HepG2 (cell line): ENCODE measurements at regions not wholly inside any gene's neighbourhood (a gene's known extent, or its start where the extent isn't known, plus 50 kb on each side); places are given as distances from the start of the nearest gene placed in this dataset.

ENCODE experiments used
- ATAC-seq: fragments of 200-7000 bp; cut with Tn5 transposase; 3 replicates; pipeline ENCODE4 v1.9.1; 2020; ENCODE audit warnings: mild to moderate bottlenecking, moderate library complexity
- BruUV-seq: library from RNA; stranded (reverse); fragments of 400-500 nt; replicated peaks from 2 replicates; lab custom pipeline; 2021; lab: Mats Ljungman, UMichigan
- CTCF ChIA-PET: fragments of 300-600 bp; formaldehyde crosslinking; extraction: SDS; loops from one replicate; lab custom pipeline; 2021; ENCODE audit warnings: low total read pairs, inconsistent platforms, low intra/inter-chr PET ratio; lab: Yijun Ruan, JAX
- POLR2A ChIA-PET: fragments of 350-600 bp; sonication (Branson Sonifier 250); formaldehyde crosslinking; loops from one replicate; lab custom pipeline; 2020; ENCODE audit warnings: antibody characterized with exemption, inconsistent platforms; lab: Yijun Ruan, JAX
- DNase-seq: peaks from one replicate; pipeline ENCODE4 v3.0.0-alpha.2; 2015; ENCODE audit warnings: low spot score
- FAIRE-seq: peaks from 3 replicates; lab custom pipeline; 2011; peaks lifted over from hg19 to GRCh38; lab: Jason Lieb, UNC
- H2AFZ ChIP-seq: one replicate; pipeline ENCODE4 v1.6.1; 2011; ENCODE audit warnings: low read length, inconsistent platforms
- H3K27ac ChIP-seq: fragments of 300-600 bp; 3 replicates; pipeline ENCODE4 v1.8.0; 2011; ENCODE audit warnings: mixed run types, mild to moderate bottlenecking, mixed read lengths, low read length, inconsistent platforms; ENCODE audit not compliant: insufficient read depth; ENCODE audit errors: extremely low read length
- H3K27me3 ChIP-seq, 2 experiments: fragments of 200-600 bp in 1 of 2; 2 replicates in 1 of 2; 3 replicates in 1 of 2; pipeline versions ENCODE4 v1.6.0 to v1.8.0; 2011; ENCODE audit warnings: low read length in 2 of 2, mild to moderate bottlenecking in 2 of 2, moderate library complexity in 2 of 2, inconsistent platforms in 1 of 2; ENCODE audit not compliant: insufficient read depth in 2 of 2, control insufficient read depth in 1 of 2
- H3K36me3 ChIP-seq, 2 experiments: fragments of 200-600 bp in 1 of 2; replicated peaks in 1 of 2; 2 replicates in 1 of 2; 3 replicates in 1 of 2; pipeline versions ENCODE4 v1.5.1 to v1.8.0; 2011; ENCODE audit warnings: low read length in 2 of 2, inconsistent platforms in 1 of 2; ENCODE audit not compliant: insufficient read depth in 2 of 2, control insufficient read depth in 1 of 2
- H3K4me1 ChIP-seq: 2 replicates; pipeline ENCODE4 v1.5.1; 2012; ENCODE audit warnings: low read length, inconsistent platforms; ENCODE audit not compliant: insufficient read depth
- H3K4me2 ChIP-seq: 2 replicates; pipeline ENCODE4 v1.6.0; 2011; ENCODE audit warnings: low read depth, low read length, inconsistent platforms
- H3K4me3 ChIP-seq, 3 experiments: fragments of 200-600 bp in 1 of 3; sonication (generic), shearing (Covaris generic) in 1 of 3; replicated peaks in 1 of 3; 2 replicates each; pipeline ENCODE4 v1.5.1; 2011 to 2016; ENCODE audit warnings: low read length in 3 of 3, inconsistent platforms in 2 of 3, low read depth in 2 of 3, mild to moderate bottlenecking in 2 of 3, control low read depth in 1 of 3, mixed read lengths in 1 of 3; ENCODE audit not compliant: insufficient read depth in 1 of 3
- H3K79me2 ChIP-seq: one replicate; pipeline ENCODE4 v1.6.1; 2011; ENCODE audit warnings: low read length, inconsistent platforms; ENCODE audit not compliant: insufficient read depth
- H3K9ac ChIP-seq: 2 replicates; pipeline ENCODE4 v1.6.0; 2011; ENCODE audit warnings: mild to moderate bottlenecking, low read depth, low read length, inconsistent platforms; ENCODE audit not compliant: insufficient read depth
- H3K9me3 ChIP-seq: 2 replicates; pipeline ENCODE4 v1.5.1; 2012; ENCODE audit warnings: mild to moderate bottlenecking, low read length
- H4K20me1 ChIP-seq: 2 replicates; pipeline ENCODE4 v1.6.0; 2011; ENCODE audit warnings: inconsistent platforms, mild to moderate bottlenecking, low read length, moderate library complexity; ENCODE audit not compliant: insufficient read depth
- ADNP ChIP-seq: sonication (generic); formaldehyde crosslinking; IDR thresholded peaks from 2 replicates; pipeline ENCODE4 v1.4.0; 2020; ENCODE audit warnings: missing genetic modification reagents
- ATAD3A ChIP-seq: sonication (generic); formaldehyde crosslinking; IDR thresholded peaks from 2 replicates; pipeline ENCODE4 v1.4.0; 2020; ENCODE audit warnings: missing genetic modification reagents
- CBX2 ChIP-seq, 2 experiments: fragments of 200-600 bp in 1 of 2; sonication (generic); formaldehyde crosslinking in 1 of 2; IDR thresholded peaks; 2 replicates each; pipeline versions ENCODE4 v1.7.0 to v1.8.1; 2018 to 2022; ENCODE audit warnings: low read depth in 2 of 2, low read length in 1 of 2, mild to moderate bottlenecking in 1 of 2, missing genetic modification reagents in 1 of 2
- KMT2B ChIP-seq: IDR thresholded peaks from 2 replicates; pipeline ENCODE4 v1.6.1; 2016; ENCODE audit warnings: missing genetic modification reagents, missing compliant biosample characterization
- MAFF ChIP-seq: IDR thresholded peaks from 2 replicates; pipeline ENCODE4 v1.6.1; 2011; ENCODE audit warnings: low read depth, low read length, improper control_type of control experiment
- ZFP36 ChIP-seq: fragments of 150-350 bp; IDR thresholded peaks from 2 replicates; pipeline ENCODE4 v1.6.1; 2018; ENCODE audit warnings: borderline replicate concordance, low read length, low read depth; ENCODE audit not compliant: partially characterized antibody
- ZNF143 ChIP-seq: sonication (generic); formaldehyde crosslinking; IDR thresholded peaks from 2 replicates; pipeline ENCODE4 v1.4.0; 2020; ENCODE audit warnings: missing genetic modification reagents
- ZNF3 ChIP-seq: IDR thresholded peaks from 2 replicates; pipeline ENCODE4 v1.7.0; 2017; ENCODE audit warnings: inconsistent platforms
- ZNF329 ChIP-seq: sonication (generic); formaldehyde crosslinking; IDR thresholded peaks from 2 replicates; pipeline ENCODE4 v1.9.0; 2021; ENCODE audit warnings: low read depth, mild to moderate bottlenecking, missing genetic modification reagents
- ZNF367 ChIP-seq: sonication (generic); formaldehyde crosslinking; IDR thresholded peaks from 2 replicates; pipeline ENCODE4 v1.4.0; 2020; ENCODE audit warnings: missing genetic modification reagents, borderline replicate concordance
- ZNF558 ChIP-seq: sonication (generic); formaldehyde crosslinking; IDR thresholded peaks from 2 replicates; pipeline ENCODE4 v1.9.0; 2022; ENCODE audit warnings: mild to moderate bottlenecking, missing genetic modification reagents, borderline replicate concordance
- WGBS: methylation state at CpG from one replicate; pipeline ENCODE4 v1.1.6; 2017; ENCODE audit warnings: low lambda C conversion rate; 5-methylcytosine and 5-hydroxymethylcytosine counted together
- in situ Hi-C: cut with HindIII; loops from 2 replicates; pipeline ENCODE4 v1.10.0; 2017; ENCODE audit warnings: low pct_unique_long_range_greater_than_20kb; ENCODE audit not compliant: extremely low pct_ligation_motif_present
- intact Hi-C: fragments of 100-400 bp; cut with micrococcal nuclease; formaldehyde crosslinking; loops from one replicate; pipeline ENCODE4 v1.10.0; 2022; ENCODE audit not compliant: unreplicated experiment
- TF ChIP-seq, protein P1 (sequence below): sonication (generic); formaldehyde crosslinking; IDR thresholded peaks from 2 replicates; pipeline ENCODE4 v1.4.0; 2020; ENCODE audit warnings: missing genetic modification reagents, borderline replicate concordance
- TF ChIP-seq, protein P2 (sequence below): sonication (generic); formaldehyde crosslinking; IDR thresholded peaks from 2 replicates; pipeline ENCODE4 v1.5.1; 2020; ENCODE audit warnings: mild to moderate bottlenecking, missing genetic modification reagents, borderline replicate concordance

DNA sequence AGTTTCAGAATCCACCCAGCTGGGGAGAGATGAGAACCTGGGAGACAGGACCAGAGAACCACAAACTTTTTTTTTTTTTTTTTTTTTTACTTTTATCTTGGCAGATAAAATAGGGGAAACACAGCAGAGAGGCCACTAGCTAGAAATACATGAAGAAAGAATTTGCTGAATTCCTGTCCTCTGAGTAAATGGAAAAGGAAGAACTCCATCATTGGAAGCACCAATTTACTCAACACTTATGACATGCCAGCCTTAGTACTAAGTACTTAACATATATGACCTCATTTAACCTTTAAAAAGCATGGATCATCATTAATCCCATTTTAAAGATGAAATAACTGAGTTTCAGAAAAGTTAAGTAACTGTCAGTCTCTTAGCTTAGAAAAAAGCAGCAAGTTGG is 343.0 kb upstream of the NPSR1 start:
- no peak for FAIRE-seq
- in situ Hi-C loops = loop anchor here (5.0 kb wide), 1 partner anchor 282 kb away; no protein-coding TSS in a partner anchor
- POLR2A ChIA-PET = no interaction called here

DNA sequence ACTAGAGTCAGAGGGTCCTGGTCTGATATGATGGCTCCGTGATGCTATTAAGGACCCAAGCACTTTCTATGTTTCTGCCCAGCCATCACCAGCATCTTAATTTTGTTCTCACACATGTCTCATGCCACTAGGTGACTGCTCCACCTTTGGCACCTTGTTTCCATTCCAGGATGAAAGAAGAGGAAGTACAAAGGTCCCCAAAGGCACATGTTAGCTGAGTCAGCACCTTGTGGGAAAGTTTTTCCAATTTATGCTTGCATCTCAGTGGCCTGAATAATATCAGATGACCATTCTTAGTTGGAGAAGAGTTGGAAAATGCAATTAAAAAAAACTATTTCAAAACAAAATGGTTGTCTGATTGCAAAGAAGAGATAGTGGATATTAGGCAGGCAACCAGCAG is 341.0 kb upstream of the NPSR1 start:
- ATAC-seq (no peak), DNase-seq (no peak), FAIRE-seq (no peak)
- H3K27me3 ChIP-seq = 0 out of 5 replicates have a peak, but pooled peaks cover 0 to 3% of the 10 kb centered on the region in 2 experiments
- peaks cover 6% of the 10 kb centered on the region; the same call in 1 of the 2 replicates for H3K4me1 ChIP-seq
- no peak overlapping the region for H2AFZ ChIP-seq
- intact Hi-C loops (no loop called here), in situ Hi-C loops (loop anchor here (5.0 kb wide), 1 partner anchor 280 kb away; no protein-coding TSS in a partner anchor)
- no peak overlapping the region for H3K9ac ChIP-seq
- no peaks in the 10 kb centered on the region for H3K79me2 ChIP-seq
- no peaks in the 10 kb centered on the region; the same call in 1 of the 2 replicates for H4K20me1 ChIP-seq
- no TSS peak for BruUV-seq
- POLR2A ChIA-PET = no interaction called here
- H3K36me3 ChIP-seq = no peaks in the 10 kb centered on the region
- H3K9me3 ChIP-seq = no peaks in the 10 kb centered on the region
- H3K27ac ChIP-seq = no peak overlapping the region
- CTCF ChIA-PET = no interaction called here
- no peak overlapping the region for H3K4me2 ChIP-seq
- H3K4me3 ChIP-seq = no peak overlapping the region
- 27% methylated on average over 1 of the region's 1 CpG for WGBS
- TF ChIP-seq MAFF = peak; percentile 93
- TF ChIP-seq, protein P1, sequence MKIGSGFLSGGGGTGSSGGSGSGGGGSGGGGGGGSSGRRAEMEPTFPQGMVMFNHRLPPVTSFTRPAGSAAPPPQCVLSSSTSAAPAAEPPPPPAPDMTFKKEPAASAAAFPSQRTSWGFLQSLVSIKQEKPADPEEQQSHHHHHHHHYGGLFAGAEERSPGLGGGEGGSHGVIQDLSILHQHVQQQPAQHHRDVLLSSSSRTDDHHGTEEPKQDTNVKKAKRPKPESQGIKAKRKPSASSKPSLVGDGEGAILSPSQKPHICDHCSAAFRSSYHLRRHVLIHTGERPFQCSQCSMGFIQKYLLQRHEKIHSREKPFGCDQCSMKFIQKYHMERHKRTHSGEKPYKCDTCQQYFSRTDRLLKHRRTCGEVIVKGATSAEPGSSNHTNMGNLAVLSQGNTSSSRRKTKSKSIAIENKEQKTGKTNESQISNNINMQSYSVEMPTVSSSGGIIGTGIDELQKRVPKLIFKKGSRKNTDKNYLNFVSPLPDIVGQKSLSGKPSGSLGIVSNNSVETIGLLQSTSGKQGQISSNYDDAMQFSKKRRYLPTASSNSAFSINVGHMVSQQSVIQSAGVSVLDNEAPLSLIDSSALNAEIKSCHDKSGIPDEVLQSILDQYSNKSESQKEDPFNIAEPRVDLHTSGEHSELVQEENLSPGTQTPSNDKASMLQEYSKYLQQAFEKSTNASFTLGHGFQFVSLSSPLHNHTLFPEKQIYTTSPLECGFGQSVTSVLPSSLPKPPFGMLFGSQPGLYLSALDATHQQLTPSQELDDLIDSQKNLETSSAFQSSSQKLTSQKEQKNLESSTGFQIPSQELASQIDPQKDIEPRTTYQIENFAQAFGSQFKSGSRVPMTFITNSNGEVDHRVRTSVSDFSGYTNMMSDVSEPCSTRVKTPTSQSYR = no peak
- no peak for TF ChIP-seq ATAD3A (CRISPR knock-in tag)
- TF ChIP-seq ZFP36 = no peak
- no peak for TF ChIP-seq ZNF367 (CRISPR knock-in tag)
- TF ChIP-seq ADNP = no peak
- no peak for TF ChIP-seq ZNF329
- TF ChIP-seq KMT2B = no peak

More for the DNA sequence above, 343.0 kb upstream of the NPSR1 start:
- Histone ChIP-seq H4K20me1 (no peaks in the 10 kb centered on the region; the same call in 1 of the 2 replicates), H3K4me1 (no peaks in the 10 kb centered on the region; the same call in 1 of the 2 replicates), H3K79me2 (no peaks in the 10 kb centered on the region), H3K4me3 (no peak overlapping the region), H3K36me3 (no peaks in the 10 kb centered on the region), H3K9ac (no peak overlapping the region), H3K4me2 (no peak overlapping the region), H3K27me3 (0 out of 5 replicates have a peak, but pooled peaks cover 0 to 3% of the 10 kb centered on the region in 2 experiments), H3K27ac (no peak overlapping the region), H2AFZ (no peak overlapping the region), H3K9me3 (no peaks in the 10 kb centered on the region)
- ATAC-seq = no peak
- intact Hi-C loops = no loop called here
- CTCF ChIA-PET = no interaction called here
- BruUV-seq = no TSS peak
- TF ChIP-seq ZNF3 (CRISPR knock-in tag) (no peak), ZNF143 (no peak), CBX2 (IDR thresholded peaks at IDR 0.05; ENCODE audit: low read depth, low read length) (no peak), CBX2 (CRISPR knock-in tag; IDR thresholded peaks at IDR 0.05; ENCODE audit: low read depth) (no peak), ZNF558 (no peak)
- TF ChIP-seq, protein P2, sequence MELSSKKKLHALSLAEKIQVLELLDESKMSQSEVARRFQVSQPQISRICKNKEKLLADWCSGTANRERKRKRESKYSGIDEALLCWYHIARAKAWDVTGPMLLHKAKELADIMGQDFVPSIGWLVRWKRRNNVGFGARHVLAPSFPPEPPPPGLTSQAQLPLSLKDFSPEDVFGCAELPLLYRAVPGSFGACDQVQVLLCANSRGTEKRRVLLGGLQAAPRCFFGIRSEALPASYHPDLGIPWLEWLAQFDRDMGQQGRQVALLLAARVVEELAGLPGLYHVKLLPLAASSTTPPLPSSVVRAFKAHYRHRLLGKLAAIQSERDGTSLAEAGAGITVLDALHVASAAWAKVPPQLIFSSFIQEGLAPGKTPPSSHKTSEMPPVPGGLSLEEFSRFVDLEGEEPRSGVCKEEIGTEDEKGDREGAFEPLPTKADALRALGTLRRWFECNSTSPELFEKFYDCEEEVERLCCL (CRISPR knock-in tag) = no peak
- no peak for DNase-seq
